ENCODE measurements at regions not wholly inside any gene's neighbourhood (a gene's known extent, or its start where the extent isn't known, plus 50 kb on each side); places are given as distances from the start of the nearest gene placed in this dataset.

DNA sequence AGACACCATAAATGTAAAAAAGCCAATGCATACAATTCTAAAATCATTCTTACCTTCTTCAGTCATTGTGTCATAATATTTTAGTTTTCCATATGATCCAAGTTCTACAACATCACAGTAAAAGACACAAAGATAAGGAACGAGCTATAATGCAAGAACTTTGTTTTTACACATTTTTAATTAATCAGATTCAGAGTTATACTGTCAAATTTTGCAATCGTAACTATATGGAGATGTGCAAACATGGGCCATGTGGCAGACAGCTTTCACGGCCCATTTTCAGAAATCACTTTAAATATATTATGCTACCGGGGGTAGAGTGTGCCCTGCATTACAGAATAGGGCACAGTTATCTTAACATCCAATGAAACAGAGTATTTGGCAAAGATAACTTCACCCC lies 188.4 kb downstream of the ACER2 start:
- no peak for DNase-seq (ENCODE audit: low read depth)

- DNase-seq (ENCODE audit: low read depth): no peak
Observed at GRCh38 chr9:19595003-19595402, 186.2 kb downstream of the ACER2 start.

DNA sequence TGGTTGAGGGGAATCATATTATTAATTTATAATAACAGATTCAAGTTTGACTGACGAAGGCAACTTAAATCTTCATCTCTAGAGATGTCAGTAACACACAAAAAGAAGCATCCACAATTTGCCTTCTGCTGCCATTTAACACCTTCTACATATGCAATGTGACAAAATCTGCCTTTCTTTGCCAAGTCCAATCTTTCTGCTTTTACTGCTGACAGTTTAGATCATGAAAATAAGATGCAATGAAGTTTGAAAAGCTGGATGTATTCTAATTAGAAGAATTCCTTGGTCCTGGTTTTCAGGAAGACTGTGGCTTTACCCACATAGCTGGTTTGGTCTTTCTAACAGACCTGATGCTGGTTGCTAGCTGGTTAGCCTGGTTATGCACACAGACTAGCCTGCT lies 178.9 kb downstream of the ACER2 start:
- DNase-seq (ENCODE audit: low read depth): no peak

DNA sequence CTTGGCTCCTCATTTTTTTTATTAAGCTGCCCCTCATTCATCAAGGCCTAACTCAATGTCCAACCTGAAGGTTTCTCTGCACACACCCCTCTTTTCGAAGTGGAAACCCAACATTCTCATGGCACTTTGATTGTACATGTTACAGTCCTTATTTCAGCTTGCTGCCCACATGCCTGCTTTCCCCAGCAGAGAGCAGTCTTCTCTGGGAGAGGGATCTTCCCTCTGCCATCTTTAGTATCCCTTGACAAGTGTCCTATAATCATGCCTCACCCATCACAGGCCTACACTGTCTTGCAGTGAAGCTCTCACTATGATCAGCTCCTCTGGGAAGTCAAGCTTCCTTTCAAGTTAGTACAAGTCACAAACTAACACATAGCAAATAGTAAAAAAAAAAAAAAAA lies 175.1 kb downstream of the ACER2 start:
- no peak for DNase-seq (ENCODE audit: low read depth)

- no peak for DNase-seq (ENCODE audit: low read depth)
Observed at GRCh38 chr9:19577411-19577810, 168.6 kb downstream of the ACER2 start.

GRCh38 chr9:19568946-19569345 lies 160.1 kb downstream of the ACER2 start:
- no peak for DNase-seq (ENCODE audit: low read depth)

DNA sequence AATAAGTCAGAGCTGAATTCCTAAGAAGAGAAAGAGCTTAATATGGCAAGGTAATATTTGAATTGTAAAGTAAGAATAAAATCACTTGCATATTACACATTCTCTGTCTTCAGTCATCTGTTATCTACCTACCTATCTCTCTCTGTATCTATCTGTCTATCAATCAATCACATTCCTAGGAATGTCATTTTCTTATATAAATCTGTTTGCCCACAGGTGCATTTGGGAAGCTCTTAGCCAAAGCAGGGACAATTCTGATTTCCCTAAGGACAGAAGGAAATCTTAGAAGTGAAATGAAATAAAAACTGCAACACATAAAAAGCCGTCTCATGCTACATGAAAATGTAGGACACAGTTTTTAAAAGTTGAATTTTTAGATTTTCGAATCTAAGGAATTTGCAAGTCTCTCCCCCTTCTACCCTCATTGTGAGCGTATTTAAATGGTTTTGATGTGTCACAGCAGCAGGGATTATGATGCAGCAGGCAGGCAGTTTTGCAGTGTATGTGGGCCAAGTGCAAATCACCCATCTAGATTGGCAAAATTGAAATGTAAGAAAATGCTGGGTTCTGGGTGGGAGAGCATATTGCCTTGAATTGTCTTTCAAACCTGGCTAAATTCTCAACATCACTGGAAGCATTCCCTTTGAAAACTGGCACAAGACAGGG lies 155.7 kb downstream of the ACER2 start:
- no peak for DNase-seq (ENCODE audit: low read depth)

- no peak for DNase-seq (ENCODE audit: low read depth)
Observed at GRCh38 chr9:19555214-19555613, 146.4 kb downstream of the ACER2 start.

GRCh38 chr9:19554529-19554928 lies 145.7 kb downstream of the ACER2 start:
- DNase-seq (ENCODE audit: low read depth): no peak

- no peak for DNase-seq (ENCODE audit: low read depth)
Observed at GRCh38 chr9:19553441-19553840, 144.6 kb downstream of the ACER2 start.

GRCh38 chr9:19552282-19553105 lies 143.7 kb downstream of the ACER2 start:
- DNase-seq (ENCODE audit: low read depth): no peak

GRCh38 chr9:19551124-19551929 lies 142.5 kb downstream of the ACER2 start:
- no peak for DNase-seq (ENCODE audit: low read depth)

DNA sequence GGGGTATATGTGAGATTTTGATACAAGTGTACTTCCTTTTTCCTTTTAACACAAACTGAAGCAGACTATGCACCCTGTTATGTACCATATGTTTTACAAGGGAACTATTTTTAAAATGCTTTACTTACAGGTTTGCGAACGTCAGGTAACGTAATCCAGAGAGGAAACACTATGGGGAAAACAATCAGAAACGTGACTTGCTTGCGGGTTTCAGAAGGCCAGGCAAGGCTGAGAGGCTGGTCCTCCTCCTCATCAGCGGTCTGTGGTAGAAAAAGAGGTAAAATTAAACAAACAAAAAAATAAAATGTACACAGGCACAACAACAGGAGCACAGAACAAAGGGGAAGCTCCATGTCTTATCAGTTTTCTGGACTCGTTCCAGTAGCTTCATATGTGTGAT lies 141.2 kb downstream of the ACER2 start:
- DNase-seq (ENCODE audit: low read depth): no peak

- DNase-seq (ENCODE audit: low read depth): peak; percentile 60
Observed at GRCh38 chr9:19533373-19533772, 124.6 kb downstream of the ACER2 start.

DNA sequence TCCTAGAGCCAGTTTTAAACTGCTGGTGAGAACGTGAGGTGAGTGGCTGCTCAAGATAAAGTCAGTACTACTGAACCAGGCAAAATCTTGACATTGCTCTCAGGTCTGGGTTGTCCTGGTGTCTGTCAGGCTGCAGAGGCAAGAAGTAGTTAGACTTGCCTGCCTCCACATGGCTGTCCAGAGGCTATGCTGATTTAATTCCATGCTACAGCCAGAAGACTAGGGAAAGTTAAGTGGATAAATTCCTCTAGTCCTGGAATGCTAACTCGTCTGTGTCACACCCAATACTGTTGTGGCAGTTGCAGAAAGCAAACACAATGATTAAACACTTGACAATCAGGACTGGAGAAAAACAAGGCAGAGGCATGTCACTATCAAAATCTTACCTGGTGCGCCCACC lies 118.9 kb downstream of the ACER2 start:
- no peak for DNase-seq (ENCODE audit: low read depth)

DNA sequence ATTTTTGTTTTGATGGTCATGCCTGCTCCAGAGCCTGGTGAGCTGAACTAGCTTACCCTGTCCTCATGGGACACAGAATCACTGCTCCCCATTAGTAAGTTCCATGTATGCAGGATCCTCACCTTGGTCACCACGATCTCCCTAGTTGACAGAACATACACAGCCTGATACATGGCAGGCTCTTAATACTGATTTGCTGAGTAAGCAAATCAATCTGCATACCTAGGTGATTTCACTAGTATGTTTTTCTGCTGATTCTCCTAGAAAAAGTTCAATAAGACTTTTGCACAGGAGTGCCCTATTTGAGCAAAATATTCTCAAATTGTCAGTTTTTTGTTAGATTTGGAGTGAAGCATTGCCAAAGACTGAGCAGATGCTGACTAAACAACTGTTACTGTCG lies 113.7 kb downstream of the ACER2 start:
- no peak for DNase-seq (ENCODE audit: low read depth)

DNA sequence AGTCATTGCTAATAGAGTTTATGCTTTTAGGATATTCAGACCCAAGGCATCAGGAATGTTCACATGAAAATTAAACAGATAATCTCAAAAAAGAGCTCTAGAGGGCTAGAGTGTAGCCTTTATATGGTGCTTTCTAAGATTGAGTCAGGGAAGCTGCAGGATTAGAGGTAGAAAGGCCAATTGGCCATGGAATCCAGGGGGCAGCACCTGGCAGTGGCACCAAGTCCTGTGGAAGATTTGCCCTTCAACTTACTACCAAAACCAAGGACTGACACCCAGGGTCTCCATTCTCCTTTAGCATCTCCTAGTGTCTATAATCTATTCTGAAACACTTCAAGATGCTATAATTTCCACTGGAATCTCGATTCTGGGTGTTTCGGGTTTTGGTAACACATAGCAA lies 112.4 kb downstream of the ACER2 start:
- DNase-seq (ENCODE audit: low read depth): no peak

- DNase-seq (ENCODE audit: low read depth): no peak
Observed at GRCh38 chr9:19517202-19517942, 108.6 kb downstream of the ACER2 start.

DNA sequence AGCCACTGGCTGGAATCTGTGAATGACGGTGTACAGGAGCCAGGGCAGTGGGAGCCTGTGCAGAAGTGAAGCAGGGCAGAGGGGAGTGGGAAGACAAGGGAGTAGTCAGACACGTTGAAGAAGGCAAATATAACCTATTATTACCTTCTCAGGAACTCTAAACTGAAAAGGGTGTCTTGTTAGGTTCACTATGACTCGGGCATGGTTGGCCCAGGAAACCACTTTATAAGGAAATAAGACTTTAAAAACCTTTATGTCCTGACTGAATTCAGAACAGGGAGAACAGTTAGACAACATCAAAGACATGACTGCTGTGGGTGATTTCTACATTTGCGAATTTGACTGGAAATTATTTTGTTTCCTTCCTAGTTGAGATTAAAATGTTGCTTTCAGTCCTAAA lies 107.5 kb downstream of the ACER2 start:
- DNase-seq (ENCODE audit: low read depth): no peak

DNA sequence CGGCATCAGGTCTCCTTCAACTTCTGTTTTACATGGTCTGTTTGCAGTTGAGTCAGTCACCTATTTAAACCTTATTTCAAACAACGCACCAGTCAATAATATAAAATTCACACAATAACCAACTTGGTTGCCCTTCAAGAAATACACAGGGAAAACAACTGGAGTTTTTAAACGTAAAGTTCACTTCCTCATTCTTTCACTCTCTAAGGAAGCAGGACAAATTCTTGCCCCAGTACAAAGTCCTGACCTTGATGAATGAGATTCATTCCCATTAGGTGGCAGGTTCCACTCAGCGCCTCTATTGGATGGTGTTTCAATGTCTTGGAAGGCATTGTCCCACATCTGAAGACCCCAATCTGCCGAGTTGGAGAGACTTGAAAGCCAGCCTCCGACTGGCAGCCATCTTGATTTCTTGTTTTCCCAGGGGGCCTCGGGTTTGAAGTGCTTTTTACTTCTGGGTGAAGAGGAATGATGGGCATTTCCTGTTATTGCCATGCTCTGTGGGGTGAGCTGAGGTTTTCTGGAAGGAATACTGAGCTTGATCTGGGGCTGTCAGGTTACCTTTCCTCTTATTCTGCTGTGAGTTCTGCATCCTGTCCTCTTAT lies 105.0 kb downstream of the ACER2 start:
- DNase-seq (ENCODE audit: low read depth): peak; percentile 12

GRCh38 chr9:19512103-19512832 lies 103.5 kb downstream of the ACER2 start:
- DNase-seq (ENCODE audit: low read depth): no peak

All from iris pigment epithelial cell (primary cell).